Stomach (tissue), 4 donors: ENCODE measurements at regions not wholly inside any gene's neighbourhood (a gene's known extent, or its start where the extent isn't known, plus 50 kb on each side); places are given as distances from the start of the nearest gene placed in this dataset.

ENCODE experiments used
- POLR2A ChIP-seq, 4 donors: fragments of 450-650 bp; IDR thresholded peaks; one replicate each; pipeline ENCODE4 v1.6.1; 2016; ENCODE audit warnings: antibody characterized with exemption in 4 of 4, control low read depth in 2 of 4, mild to moderate bottlenecking in 1 of 4, moderate library complexity in 1 of 4
- TF ChIP-seq, protein P1 (sequence below), 7 experiments: fragments of 450-650 bp in 4 of 7; fragments of 200-600 bp in 3 of 7; sonication (generic) in 3 of 7; IDR thresholded peaks; one replicate each; pipeline ENCODE4 v1.5.1; 2016 to 2019; ENCODE audit warnings: antibody characterized with exemption in 7 of 7, control low read depth in 2 of 7, mild to moderate bottlenecking in 1 of 7

- no peak for TF ChIP-seq POLR2A (IDR thresholded peaks at IDR 0.05)
- TF ChIP-seq, protein P1, sequence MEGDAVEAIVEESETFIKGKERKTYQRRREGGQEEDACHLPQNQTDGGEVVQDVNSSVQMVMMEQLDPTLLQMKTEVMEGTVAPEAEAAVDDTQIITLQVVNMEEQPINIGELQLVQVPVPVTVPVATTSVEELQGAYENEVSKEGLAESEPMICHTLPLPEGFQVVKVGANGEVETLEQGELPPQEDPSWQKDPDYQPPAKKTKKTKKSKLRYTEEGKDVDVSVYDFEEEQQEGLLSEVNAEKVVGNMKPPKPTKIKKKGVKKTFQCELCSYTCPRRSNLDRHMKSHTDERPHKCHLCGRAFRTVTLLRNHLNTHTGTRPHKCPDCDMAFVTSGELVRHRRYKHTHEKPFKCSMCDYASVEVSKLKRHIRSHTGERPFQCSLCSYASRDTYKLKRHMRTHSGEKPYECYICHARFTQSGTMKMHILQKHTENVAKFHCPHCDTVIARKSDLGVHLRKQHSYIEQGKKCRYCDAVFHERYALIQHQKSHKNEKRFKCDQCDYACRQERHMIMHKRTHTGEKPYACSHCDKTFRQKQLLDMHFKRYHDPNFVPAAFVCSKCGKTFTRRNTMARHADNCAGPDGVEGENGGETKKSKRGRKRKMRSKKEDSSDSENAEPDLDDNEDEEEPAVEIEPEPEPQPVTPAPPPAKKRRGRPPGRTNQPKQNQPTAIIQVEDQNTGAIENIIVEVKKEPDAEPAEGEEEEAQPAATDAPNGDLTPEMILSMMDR (IDR thresholded peaks at IDR 0.05): no peak
Observed at GRCh38 chr13:78709028-78709427, 50.1 kb upstream of the OBI1 start.
